Transverse colon (tissue), 4 donors: ENCODE measurements at regions not wholly inside any gene's neighbourhood (a gene's known extent, or its start where the extent isn't known, plus 50 kb on each side); places are given as distances from the start of the nearest gene placed in this dataset.

Experiments used
- CTCF ChIP-seq, 5 experiments: fragments of 200-600 bp in 3 of 5; fragments of 450-650 bp in 2 of 5; sonication (generic) in 3 of 5; IDR thresholded peaks; 1 replicate in 2 of 5; 2 replicates in 3 of 5; pipeline ENCODE4 v1.5.1; 2016 to 2017; ENCODE audit warnings: antibody characterized with exemption in 5 of 5, inconsistent platforms in 3 of 5, mild to moderate bottlenecking in 2 of 5, moderate library complexity in 1 of 5
- POLR2AphosphoS5 ChIP-seq, 3 donors: sonication (generic); formaldehyde crosslinking; IDR thresholded peaks; one replicate each; pipeline ENCODE4 v1.6.1; 2016; ENCODE audit warnings: antibody characterized with exemption in 3 of 3

- TF ChIP-seq CTCF (IDR thresholded peaks at IDR 0.05) (no peak), POLR2AphosphoS5 (IDR thresholded peaks at IDR 0.05) (no peak)
These were observed 263.7 kb downstream of the CEMIP2 start for GRCh38 chr9:71504636-71505035.
